NCI-H2081 (cell line): ENCODE measurements at regions not wholly inside any gene's neighbourhood (a gene's known extent, or its start where the extent isn't known, plus 50 kb on each side); places are given as distances from the start of the nearest gene placed in this dataset.

Source experiments
- DNase-seq, 2 experiments: peaks; one replicate each; lab custom pipeline; 2025; lab: John Stamatoyannopoulos, UW

- no peak for DNase-seq
Measured at GRCh38 chr6:50637267-50637666, 76.1 kb upstream of the TFAP2D start.

DNA sequence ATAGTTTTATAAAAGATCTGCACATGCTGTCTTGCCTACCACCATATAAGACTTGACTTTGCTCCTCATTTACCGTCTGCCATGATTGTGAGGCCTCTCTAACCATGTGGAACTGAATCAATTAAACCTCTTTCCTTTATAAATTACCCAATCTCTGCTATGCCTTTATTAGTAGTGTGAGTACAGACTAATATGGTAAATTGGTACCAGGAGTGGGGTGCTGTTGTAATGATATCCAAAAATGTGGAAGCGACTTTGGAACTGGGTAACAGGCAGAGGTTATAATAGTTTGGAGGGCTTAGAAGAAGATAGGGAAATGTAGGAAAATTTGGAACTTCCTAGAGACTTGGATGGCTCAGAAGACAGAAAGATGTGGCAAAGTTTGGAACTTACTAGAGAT is 64.2 kb upstream of the TFAP2D start:
- DNase-seq = no peak

- no peak for DNase-seq
Measured at GRCh38 chr6:50653253-50653652, 60.1 kb upstream of the TFAP2D start.

GRCh38 chr6:50654155-50654554 is 59.2 kb upstream of the TFAP2D start:
- no peak for DNase-seq

GRCh38 chr6:50655848-50656453 is 57.4 kb upstream of the TFAP2D start:
- DNase-seq = no peak

DNA sequence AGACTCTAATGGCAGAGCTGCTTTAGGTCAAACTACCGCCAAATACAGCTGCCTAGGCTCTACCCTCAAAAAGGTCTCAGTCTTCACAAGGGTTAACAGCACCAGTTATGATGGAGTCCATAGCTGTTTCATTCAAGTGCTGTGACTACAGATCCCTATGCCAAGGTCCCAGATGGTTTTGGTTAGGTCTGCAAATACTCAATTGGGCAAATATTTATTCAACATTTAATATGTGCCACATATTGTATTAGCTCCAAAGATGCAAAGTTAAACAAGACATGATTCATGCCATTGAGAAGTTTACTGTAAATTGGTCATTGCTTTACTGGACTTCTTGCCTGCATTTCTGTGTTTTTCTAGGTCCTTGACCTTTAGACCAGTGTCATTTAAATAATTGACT is 55.8 kb upstream of the TFAP2D start:
- DNase-seq = no peak

DNA sequence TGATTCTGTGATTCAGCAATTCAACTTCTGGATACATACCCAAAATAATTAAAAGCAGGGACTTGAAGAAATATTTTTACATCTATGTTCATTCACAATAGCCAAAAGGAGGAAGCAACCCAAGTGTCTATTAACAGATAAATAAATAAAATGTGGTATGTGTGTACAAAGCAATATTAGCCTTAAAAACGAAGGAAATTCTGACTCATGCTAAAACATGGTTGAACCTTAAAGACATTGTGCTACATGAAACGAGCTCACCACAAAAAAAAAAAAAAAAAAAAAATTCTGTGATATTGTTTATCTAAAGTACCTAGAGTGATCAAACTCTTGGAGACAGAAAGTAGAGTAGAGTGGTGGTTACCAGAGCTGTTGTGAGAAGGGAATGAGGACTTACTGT is 54.8 kb upstream of the TFAP2D start:
- no peak for DNase-seq

DNA sequence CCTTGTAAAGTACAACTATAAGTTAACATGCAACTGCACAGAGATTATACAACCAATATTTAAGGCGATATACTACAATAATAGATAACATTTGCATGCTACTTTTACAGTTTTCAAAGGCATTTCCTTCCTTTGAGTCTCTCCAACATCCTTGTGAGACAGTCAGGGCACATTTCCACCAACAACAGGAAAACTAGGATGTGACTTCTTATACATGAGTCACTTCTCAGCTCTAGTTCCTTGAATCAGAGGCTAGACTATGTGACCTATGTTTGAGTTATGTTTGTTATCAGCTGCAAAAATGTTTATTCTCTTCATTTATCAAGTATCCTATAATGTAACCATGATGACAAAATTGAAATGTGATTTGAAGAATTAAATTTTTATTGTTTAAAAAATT is 51.7 kb upstream of the TFAP2D start:
- no peak for DNase-seq
